HG03025 (cell line): ENCODE measurements at regions not wholly inside any gene's neighbourhood (a gene's known extent, or its start where the extent isn't known, plus 50 kb on each side); places are given as distances from the start of the nearest gene placed in this dataset.

Experiments used
- ATAC-seq: cut with Tn5 transposase; IDR thresholded peaks from one replicate; pipeline ENCODE4 v1.9.1; 2021; ENCODE audit warnings: mild to moderate bottlenecking, moderate library complexity; ENCODE audit not compliant: unreplicated experiment, low FRiP score

GRCh38 chr2:128969374-128969773 lies 650.7 kb upstream of the HS6ST1 start:
- ATAC-seq = no peak

- ATAC-seq = no peak
Observed at GRCh38 chr2:128970332-128971116, 651.9 kb upstream of the HS6ST1 start.

GRCh38 chr2:128973566-128973965 lies 654.9 kb upstream of the HS6ST1 start:
- ATAC-seq = no peak

- no peak for ATAC-seq
Observed at GRCh38 chr2:128978212-128978611, 659.5 kb upstream of the HS6ST1 start.

GRCh38 chr2:128979182-128979581 lies 660.5 kb upstream of the HS6ST1 start:
- no peak for ATAC-seq

- no peak for ATAC-seq
Observed at GRCh38 chr2:128980475-128980874, 661.8 kb upstream of the HS6ST1 start.

- ATAC-seq = no peak
Observed at GRCh38 chr2:128981353-128981752, 662.7 kb upstream of the HS6ST1 start.

- ATAC-seq = no peak
Observed at GRCh38 chr2:128982001-128982400, 663.3 kb upstream of the HS6ST1 start.

GRCh38 chr2:128982670-128983069 lies 664.0 kb upstream of the HS6ST1 start:
- ATAC-seq = no peak

GRCh38 chr2:128983094-128983493 lies 664.4 kb upstream of the HS6ST1 start:
- no peak for ATAC-seq

- no peak for ATAC-seq
Observed at GRCh38 chr2:128984081-128984480, 665.4 kb upstream of the HS6ST1 start.

- ATAC-seq = no peak
Observed at GRCh38 chr2:128984855-128985254, 666.2 kb upstream of the HS6ST1 start.

GRCh38 chr2:128986026-128986715 lies 667.5 kb upstream of the HS6ST1 start:
- ATAC-seq = no peak

- no peak for ATAC-seq
Observed at GRCh38 chr2:128986867-128987268, 668.2 kb upstream of the HS6ST1 start.

GRCh38 chr2:128988326-128988725 lies 669.7 kb upstream of the HS6ST1 start:
- ATAC-seq = no peak

- no peak for ATAC-seq
Observed at GRCh38 chr2:128988967-128989366, 670.3 kb upstream of the HS6ST1 start.

GRCh38 chr2:128995086-128995485 lies 676.4 kb upstream of the HS6ST1 start:
- no peak for ATAC-seq

GRCh38 chr2:128996078-128996477 lies 677.4 kb upstream of the HS6ST1 start:
- no peak for ATAC-seq

- no peak for ATAC-seq
Observed at GRCh38 chr2:128997166-128997866, 678.6 kb upstream of the HS6ST1 start.

- ATAC-seq = no peak
Observed at GRCh38 chr2:129001926-129002325, 683.3 kb upstream of the HS6ST1 start.

GRCh38 chr2:129002751-129003150 lies 684.1 kb upstream of the HS6ST1 start:
- no peak for ATAC-seq
